ENCODE measurements at regions not wholly inside any gene's neighbourhood (a gene's known extent, or its start where the extent isn't known, plus 50 kb on each side); places are given as distances from the start of the nearest gene placed in this dataset.

DNA sequence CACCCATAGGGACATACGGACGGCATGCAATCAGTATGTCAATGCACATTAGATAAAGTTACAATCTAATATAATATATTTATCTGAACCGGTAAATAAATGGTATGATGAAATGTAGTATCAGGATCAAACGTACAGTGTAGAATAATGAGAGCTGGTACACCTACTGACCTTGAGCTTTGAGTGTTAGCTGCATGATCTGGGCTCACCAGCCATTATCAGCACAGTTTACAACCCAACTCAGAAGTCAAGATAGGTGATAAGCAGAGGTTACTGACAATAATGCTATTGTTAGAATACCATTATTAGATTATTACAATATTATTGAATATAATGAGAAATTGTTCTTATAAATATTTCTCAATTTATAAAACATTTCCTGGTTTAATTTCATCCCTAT lies 103.0 kb upstream of the ESRRG start:
- TF ChIP-seq BACH2 (CRISPR knock-in tag; IDR thresholded peaks at IDR 0.05; ENCODE audit: borderline replicate concordance) (no peak), RARB (CRISPR knock-in tag; IDR thresholded peaks at IDR 0.05) (no peak), ZNF8 (CRISPR knock-in tag; IDR thresholded peaks at IDR 0.05) (no peak), ZFP30 (CRISPR knock-in tag; IDR thresholded peaks at IDR 0.05) (no peak)
- TF ChIP-seq, protein P1, sequence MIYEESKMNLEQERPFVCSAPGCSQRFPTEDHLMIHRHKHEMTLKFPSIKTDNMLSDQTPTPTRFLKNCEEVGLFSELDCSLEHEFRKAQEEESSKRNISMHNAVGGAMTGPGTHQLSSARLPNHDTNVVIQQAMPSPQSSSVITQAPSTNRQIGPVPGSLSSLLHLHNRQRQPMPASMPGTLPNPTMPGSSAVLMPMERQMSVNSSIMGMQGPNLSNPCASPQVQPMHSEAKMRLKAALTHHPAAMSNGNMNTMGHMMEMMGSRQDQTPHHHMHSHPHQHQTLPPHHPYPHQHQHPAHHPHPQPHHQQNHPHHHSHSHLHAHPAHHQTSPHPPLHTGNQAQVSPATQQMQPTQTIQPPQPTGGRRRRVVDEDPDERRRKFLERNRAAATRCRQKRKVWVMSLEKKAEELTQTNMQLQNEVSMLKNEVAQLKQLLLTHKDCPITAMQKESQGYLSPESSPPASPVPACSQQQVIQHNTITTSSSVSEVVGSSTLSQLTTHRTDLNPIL (CRISPR knock-in tag; IDR thresholded peaks at IDR 0.05; ENCODE audit: low read depth), result no peak

Data from SK-N-SH treated with all-trans-retinoic acid at 6 μM for 48 hours (cell line).